ENCODE measurements at regions not wholly inside any gene's neighbourhood (a gene's known extent, or its start where the extent isn't known, plus 50 kb on each side); places are given as distances from the start of the nearest gene placed in this dataset.

DNA sequence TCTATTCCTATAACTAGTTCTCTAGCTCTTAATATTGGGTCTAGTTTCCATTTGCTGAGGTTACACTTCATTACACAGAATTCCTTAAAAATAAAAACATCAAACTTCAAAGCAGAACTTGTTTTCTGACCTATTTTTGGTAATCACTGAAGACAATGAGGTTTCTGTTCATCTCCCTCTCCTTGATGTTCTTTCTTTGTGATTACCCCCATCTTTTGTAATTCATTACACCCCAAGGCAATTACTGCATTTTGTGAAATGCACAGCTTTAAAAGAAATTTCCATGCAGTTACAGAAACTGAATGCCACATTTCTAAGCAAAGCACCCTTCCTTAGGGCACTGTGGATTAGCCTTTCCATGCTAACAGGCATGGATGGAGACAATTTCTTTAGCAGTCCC, 363.2 kb upstream of the RND3 start:
- TF ChIP-seq EZH2 (IDR thresholded peaks at IDR 0.05; ENCODE audit: low read length, unreplicated experiment) (no peak), EZH2phosphoT487 (IDR thresholded peaks at IDR 0.05; ENCODE audit: borderline replicate concordance, low read length) (no peak)
- TF ChIP-seq, protein P1, sequence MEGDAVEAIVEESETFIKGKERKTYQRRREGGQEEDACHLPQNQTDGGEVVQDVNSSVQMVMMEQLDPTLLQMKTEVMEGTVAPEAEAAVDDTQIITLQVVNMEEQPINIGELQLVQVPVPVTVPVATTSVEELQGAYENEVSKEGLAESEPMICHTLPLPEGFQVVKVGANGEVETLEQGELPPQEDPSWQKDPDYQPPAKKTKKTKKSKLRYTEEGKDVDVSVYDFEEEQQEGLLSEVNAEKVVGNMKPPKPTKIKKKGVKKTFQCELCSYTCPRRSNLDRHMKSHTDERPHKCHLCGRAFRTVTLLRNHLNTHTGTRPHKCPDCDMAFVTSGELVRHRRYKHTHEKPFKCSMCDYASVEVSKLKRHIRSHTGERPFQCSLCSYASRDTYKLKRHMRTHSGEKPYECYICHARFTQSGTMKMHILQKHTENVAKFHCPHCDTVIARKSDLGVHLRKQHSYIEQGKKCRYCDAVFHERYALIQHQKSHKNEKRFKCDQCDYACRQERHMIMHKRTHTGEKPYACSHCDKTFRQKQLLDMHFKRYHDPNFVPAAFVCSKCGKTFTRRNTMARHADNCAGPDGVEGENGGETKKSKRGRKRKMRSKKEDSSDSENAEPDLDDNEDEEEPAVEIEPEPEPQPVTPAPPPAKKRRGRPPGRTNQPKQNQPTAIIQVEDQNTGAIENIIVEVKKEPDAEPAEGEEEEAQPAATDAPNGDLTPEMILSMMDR (conservative IDR thresholded peaks at IDR 0.05; ENCODE audit: low read depth, low read length), result no peak

Measured in PC-3 (cell line).